ENCODE measurements at regions not wholly inside any gene's neighbourhood (a gene's known extent, or its start where the extent isn't known, plus 50 kb on each side); places are given as distances from the start of the nearest gene placed in this dataset.

DNA sequence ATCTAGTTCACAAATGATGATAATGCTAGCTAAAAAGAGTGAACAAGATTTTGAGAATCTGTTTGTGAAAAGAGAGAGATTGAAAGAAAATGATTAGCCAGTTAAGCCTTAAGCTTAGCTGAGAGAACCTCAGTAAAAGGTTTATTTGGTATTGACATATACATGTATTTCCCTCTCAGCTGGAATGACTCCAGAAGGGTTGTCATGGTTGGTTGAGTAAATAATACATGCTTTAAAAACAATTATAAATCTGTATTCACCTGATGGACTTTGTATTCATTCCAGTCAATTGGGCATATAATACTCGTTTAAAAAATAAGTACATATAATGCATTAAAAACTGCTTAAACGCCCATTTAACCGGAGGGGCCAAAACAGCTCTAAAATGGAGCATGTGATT lies 181.4 kb downstream of the GRB14 start:
- DNase-seq (ENCODE audit: low spot score) = no peak

GRCh38 chr2:164439235-164439634 lies 182.0 kb downstream of the GRB14 start:
- no peak for DNase-seq (ENCODE audit: low spot score)

- DNase-seq (ENCODE audit: low spot score) = no peak
Measured at GRCh38 chr2:164438490-164439205, 182.6 kb downstream of the GRB14 start.

- DNase-seq (ENCODE audit: low spot score) = no peak
Measured at GRCh38 chr2:164436131-164436530, 185.2 kb downstream of the GRB14 start.

DNA sequence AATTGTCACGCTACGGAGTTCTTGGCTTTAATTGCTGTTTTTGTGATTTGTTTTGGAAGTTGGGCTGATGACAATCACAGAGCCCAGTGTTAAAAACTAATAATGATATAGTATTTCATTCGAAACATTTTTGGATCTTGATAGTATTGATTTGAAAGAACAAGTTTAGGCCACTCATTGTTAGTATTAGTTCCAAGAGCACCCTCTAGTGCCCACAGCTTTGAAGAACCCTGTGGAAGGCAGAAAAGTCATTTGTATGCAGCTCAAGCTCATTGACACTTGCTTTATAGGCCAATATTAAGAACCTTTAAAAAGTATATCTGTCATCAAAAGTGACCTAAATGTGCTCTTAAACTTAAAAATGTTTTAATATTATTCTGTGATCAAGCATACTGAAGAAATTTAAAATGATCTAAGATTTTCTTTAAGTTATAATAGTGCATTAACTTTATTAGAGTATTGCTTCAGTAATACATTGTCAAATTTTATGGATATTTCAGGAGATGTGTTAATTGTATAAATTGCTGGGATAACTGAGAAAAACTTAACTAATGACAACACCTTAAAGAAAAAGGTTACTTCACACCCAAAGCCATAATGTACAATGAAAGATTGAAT lies 191.0 kb downstream of the GRB14 start:
- peak; percentile 58 for DNase-seq (ENCODE audit: low spot score)

GRCh38 chr2:164429354-164429753 lies 191.9 kb downstream of the GRB14 start:
- DNase-seq (ENCODE audit: low spot score) = no peak

DNA sequence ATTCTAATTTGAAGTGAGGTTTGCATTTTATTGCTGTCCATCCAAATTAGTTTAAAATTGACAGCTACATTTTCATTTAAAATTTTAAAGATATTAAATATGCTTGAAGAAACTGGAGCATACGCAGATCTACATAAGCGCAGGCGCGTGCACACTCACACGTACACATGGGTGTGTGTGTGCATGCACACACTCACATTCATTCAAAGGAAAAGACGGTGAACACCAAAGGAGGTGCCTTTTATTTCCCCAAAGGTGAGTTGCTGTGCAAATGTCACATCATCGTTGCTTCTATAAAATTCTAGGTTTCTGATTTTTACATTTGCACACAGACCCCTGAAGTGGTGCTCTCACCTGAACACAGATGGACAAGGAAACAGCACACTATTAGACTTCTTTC lies 194.2 kb downstream of the GRB14 start:
- no peak for DNase-seq (ENCODE audit: low spot score)

DNA sequence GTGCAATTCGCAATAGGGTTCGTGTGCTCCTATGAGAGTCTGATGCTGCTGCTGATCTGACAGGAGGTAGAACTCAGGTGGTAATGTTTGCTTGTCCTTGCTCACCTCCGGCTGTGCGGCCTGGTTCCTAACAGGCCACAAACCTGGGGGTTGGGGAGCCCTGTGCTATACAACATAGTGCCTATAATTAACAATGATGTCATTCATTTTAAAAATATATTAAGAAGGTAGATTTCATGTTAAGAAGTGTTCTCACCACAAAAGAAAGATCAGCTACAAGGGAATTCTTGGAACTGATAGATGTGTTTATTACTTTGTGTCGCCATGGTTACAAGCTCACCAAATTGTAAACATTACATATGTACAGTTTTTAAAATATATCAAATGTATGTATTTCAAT lies 200.5 kb downstream of the GRB14 start:
- DNase-seq (ENCODE audit: low spot score) = no peak

- DNase-seq (ENCODE audit: low spot score) = no peak
Measured at GRCh38 chr2:164412831-164413230, 208.5 kb downstream of the GRB14 start.

DNA sequence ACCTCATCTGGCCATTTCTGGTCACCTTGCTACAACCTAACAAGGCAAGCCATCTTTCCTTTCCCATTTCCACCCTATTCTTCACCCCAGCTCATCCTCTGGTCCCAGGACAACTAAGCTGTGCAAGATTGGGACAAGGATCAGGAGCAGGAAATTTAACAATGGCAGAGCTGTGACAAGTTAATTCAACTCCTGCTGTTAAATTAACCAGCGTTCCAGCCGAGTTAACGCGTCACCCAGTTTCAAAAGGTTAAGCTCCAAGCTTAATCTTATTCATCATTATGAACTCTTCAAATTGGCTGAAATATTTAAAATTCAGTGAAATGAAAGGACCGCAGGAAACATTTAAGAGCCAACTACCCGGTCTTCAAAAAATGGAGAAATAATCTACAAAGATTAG lies 231.9 kb downstream of the GRB14 start:
- no peak for DNase-seq (ENCODE audit: low spot score)

DNA sequence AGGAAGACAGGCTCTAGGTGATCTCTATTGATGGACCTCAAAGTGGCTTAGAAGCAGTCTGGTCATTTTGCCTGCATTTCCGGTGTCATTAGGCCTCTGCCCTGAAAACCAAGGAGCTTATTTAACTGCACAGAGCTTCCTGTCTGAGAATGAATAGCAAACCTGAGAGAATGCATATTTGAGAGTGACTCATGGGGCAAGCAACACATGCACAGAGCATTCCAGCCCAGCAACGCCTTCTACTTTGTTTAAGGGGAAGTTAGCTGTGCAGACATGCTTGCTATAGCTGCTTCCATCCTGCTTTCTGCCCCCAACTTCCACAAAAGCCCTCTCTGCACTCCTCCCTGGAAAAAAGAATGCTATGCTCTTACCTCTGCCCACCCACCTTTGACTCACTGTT lies 232.8 kb downstream of the GRB14 start:
- peak; percentile 55 for DNase-seq (ENCODE audit: low spot score)

GRCh38 chr2:164386231-164386630 lies 235.1 kb downstream of the GRB14 start:
- DNase-seq (ENCODE audit: low spot score) = no peak

DNA sequence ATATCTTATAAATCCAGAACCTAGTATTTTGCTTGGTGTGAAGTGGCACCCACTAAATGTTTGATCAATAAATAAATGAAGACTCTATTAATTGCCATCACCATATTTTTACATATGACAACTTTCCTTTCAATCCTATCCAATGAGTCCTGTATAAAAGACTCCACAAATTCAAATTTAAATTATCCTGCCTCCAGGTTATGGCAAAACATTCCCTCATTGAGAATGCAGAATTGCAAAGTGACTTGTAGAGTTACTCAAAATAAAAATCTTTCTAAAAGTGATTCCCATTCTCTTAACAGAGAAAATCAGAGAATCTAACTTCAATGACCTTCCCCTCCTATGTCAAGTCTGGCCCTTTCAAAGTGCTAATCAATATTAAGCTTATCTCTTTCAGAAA lies 236.8 kb downstream of the GRB14 start:
- no peak for DNase-seq (ENCODE audit: low spot score)

DNA sequence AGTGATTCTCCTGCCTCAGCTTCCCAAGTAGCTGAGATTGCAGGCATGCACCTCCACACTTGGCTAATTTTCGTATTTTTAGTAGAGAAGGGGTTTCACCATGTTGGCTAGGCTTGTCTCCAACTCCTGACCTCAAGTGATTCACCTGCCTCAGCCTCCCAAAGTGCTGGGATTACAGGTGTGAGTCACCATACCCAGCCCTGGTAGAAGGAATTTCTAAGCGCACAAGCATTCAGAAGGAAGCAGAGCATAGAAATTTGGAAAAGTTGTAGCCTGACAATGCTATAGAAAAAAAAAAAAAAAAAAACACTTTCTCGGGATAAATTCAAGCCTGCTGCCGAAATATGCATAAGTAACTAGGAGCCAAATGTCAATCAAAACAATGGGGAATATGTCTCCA lies 249.4 kb downstream of the GRB14 start:
- no peak for DNase-seq (ENCODE audit: low spot score)

- no peak for DNase-seq (ENCODE audit: low spot score)
Measured at GRCh38 chr2:164369366-164369765, 251.9 kb downstream of the GRB14 start.

- no peak for DNase-seq (ENCODE audit: low spot score)
Measured at GRCh38 chr2:164368896-164369295, 252.4 kb downstream of the GRB14 start.

DNA sequence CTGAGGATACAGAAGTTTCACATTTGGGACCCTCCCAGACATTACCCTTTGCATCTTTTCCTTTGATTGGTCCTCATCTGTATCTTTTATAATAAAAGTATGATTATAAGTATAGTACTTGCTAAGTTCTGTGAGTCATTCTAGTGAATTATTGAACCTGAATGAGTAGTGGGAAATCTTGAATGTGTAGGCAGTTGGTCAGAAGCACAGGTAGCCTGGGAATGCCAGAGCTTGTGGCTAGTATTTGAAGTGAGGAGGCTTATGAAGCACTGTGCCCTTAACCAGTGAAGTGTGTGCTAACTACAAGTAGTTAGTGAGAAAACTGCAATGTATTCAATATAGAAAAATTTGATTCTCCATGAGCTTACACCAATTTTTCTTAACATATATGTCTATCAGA lies 257.6 kb downstream of the GRB14 start:
- DNase-seq (ENCODE audit: low spot score) = no peak

GRCh38 chr2:164351536-164351935 lies 269.7 kb downstream of the GRB14 start:
- no peak for DNase-seq (ENCODE audit: low spot score)

- no peak for DNase-seq (ENCODE audit: low spot score)
Measured at GRCh38 chr2:164335947-164336346, 285.3 kb downstream of the GRB14 start.

DNA sequence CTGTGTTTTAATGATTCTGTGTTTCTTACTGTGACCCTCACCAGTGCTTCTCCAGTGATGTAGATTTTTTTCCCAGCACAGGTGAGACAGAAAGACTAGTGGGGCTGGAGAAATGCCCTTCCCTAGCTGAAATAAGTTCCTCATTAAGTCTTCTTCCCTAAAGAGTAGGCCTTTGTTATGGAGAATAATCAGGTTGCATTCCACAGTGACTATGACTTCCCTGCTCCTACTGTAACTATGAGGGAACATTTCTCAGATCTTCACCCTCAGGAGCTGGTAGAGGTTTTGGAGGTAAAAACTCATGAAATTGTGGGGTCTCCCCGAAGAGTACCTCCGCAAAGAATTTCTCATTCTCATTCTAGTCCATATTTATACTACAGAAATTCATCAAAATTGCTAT lies 286.2 kb downstream of the GRB14 start:
- no peak for DNase-seq (ENCODE audit: low spot score)

DNA sequence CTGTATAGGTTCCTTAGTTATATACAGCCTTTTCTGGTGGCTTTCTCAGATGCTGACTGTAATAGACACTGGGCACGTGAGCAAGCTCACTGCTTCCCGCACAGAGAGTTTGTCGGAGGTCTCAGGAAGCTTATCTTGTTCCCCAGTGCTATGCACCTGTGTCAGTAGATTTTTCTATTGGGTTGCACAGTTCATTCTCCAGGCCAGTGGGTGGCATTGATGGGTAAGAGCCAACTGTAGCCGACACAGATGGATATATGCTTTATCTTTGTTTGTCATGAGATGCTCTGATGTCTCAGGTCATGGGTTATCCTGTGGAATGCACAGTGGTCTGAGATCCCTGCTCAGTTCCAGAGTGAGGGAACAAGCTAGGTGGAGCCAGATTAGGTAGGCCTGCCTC lies 293.0 kb downstream of the GRB14 start:
- no peak for DNase-seq (ENCODE audit: low spot score)

- DNase-seq (ENCODE audit: low spot score) = no peak
Measured at GRCh38 chr2:164323978-164324377, 297.3 kb downstream of the GRB14 start.

GRCh38 chr2:164314148-164314547 lies 307.1 kb downstream of the GRB14 start:
- DNase-seq (ENCODE audit: low spot score) = no peak

GRCh38 chr2:164306872-164307271 lies 314.4 kb downstream of the GRB14 start:
- DNase-seq (ENCODE audit: low spot score) = no peak

Data from RKO (cell line).